HEK293 (cell line): ENCODE measurements at regions not wholly inside any gene's neighbourhood (a gene's known extent, or its start where the extent isn't known, plus 50 kb on each side); places are given as distances from the start of the nearest gene placed in this dataset.

ENCODE experiments used
- ATF2 ChIP-seq: fragments of 450-650 bp; formaldehyde crosslinking; IDR thresholded peaks from 2 replicates; pipeline ENCODE4 v1.5.1; 2016; ENCODE audit warnings: missing biosample characterization, missing genetic modification characterization, low read depth
- CTCF ChIP-seq: fragments of 450-650 bp; formaldehyde crosslinking; IDR thresholded peaks from 2 replicates; pipeline ENCODE4 v1.5.1; 2016; ENCODE audit warnings: missing biosample characterization, missing genetic modification characterization
- GLI4 ChIP-seq: fragments of 450-650 bp; formaldehyde crosslinking; IDR thresholded peaks from 2 replicates; pipeline ENCODE4 v1.5.1; 2016; ENCODE audit warnings: missing biosample characterization, missing genetic modification characterization
- KLF1 ChIP-seq: fragments of 450-650 bp; formaldehyde crosslinking; IDR thresholded peaks from 2 replicates; pipeline ENCODE4 v1.5.1; 2016; ENCODE audit warnings: missing biosample characterization, missing genetic modification characterization
- PRDM10 ChIP-seq: fragments of 450-650 bp; formaldehyde crosslinking; IDR thresholded peaks from 2 replicates; pipeline ENCODE4 v1.5.1; 2016; ENCODE audit warnings: missing biosample characterization, missing genetic modification characterization
- PRDM4 ChIP-seq: fragments of 450-650 bp; formaldehyde crosslinking; IDR thresholded peaks from 2 replicates; pipeline ENCODE4 v1.5.1; 2017; ENCODE audit warnings: missing biosample characterization, missing genetic modification characterization
- REST ChIP-seq: fragments of 450-650 bp; formaldehyde crosslinking; IDR thresholded peaks from 2 replicates; pipeline ENCODE4 v1.5.1; 2016; ENCODE audit warnings: missing biosample characterization, missing genetic modification characterization
- ZBTB49 ChIP-seq: fragments of 450-650 bp; formaldehyde crosslinking; IDR thresholded peaks from 2 replicates; pipeline ENCODE4 v1.5.1; 2016; ENCODE audit warnings: missing biosample characterization, missing genetic modification characterization, low read depth
- ZNF148 ChIP-seq: fragments of 450-650 bp; formaldehyde crosslinking; IDR thresholded peaks from 2 replicates; pipeline ENCODE4 v1.5.0; 2017; ENCODE audit warnings: missing biosample characterization, missing genetic modification characterization, borderline replicate concordance
- ZNF248 ChIP-seq: fragments of 450-650 bp; formaldehyde crosslinking; IDR thresholded peaks from 2 replicates; pipeline ENCODE4 v1.5.1; 2017; ENCODE audit warnings: missing biosample characterization, missing genetic modification characterization
- ZNF302 ChIP-seq: fragments of 450-650 bp; formaldehyde crosslinking; IDR thresholded peaks from 2 replicates; pipeline ENCODE4 v1.5.1; 2016; ENCODE audit warnings: missing biosample characterization, missing genetic modification characterization, low read depth
- ZNF48 ChIP-seq: fragments of 450-650 bp; formaldehyde crosslinking; IDR thresholded peaks from 2 replicates; pipeline ENCODE4 v1.5.1; 2016; ENCODE audit warnings: missing biosample characterization, missing genetic modification characterization
- ZNF510 ChIP-seq: fragments of 450-650 bp; formaldehyde crosslinking; IDR thresholded peaks from 2 replicates; pipeline ENCODE4 v1.5.1; 2018; ENCODE audit warnings: mild to moderate bottlenecking, missing genetic modification characterization, missing biosample characterization; ENCODE audit not compliant: insufficient replicate concordance

GRCh38 chr6:144599615-144600014 is 314.5 kb downstream of the UTRN start:
- TF ChIP-seq CTCF (tag by site-specific recombination) = no peak
- TF ChIP-seq ATF2 = no peak
- no peak for TF ChIP-seq ZNF248 (tag by site-specific recombination)
- TF ChIP-seq KLF1 (tag by site-specific recombination) = no peak
- no peak for TF ChIP-seq PRDM4 (tag by site-specific recombination)
- no peak for TF ChIP-seq REST
- no peak for TF ChIP-seq ZNF302
- no peak for TF ChIP-seq ZNF510 (tag by site-specific recombination)
- TF ChIP-seq ZBTB49 (tag by site-specific recombination) = no peak
- TF ChIP-seq GLI4 (tag by site-specific recombination) = no peak
- no peak for TF ChIP-seq ZNF48 (tag by site-specific recombination)
- TF ChIP-seq ZNF148 (tag by site-specific recombination) = no peak
- no peak for TF ChIP-seq PRDM10 (tag by site-specific recombination)
